ENCODE measurements at regions not wholly inside any gene's neighbourhood (a gene's known extent, or its start where the extent isn't known, plus 50 kb on each side); places are given as distances from the start of the nearest gene placed in this dataset.

DNA sequence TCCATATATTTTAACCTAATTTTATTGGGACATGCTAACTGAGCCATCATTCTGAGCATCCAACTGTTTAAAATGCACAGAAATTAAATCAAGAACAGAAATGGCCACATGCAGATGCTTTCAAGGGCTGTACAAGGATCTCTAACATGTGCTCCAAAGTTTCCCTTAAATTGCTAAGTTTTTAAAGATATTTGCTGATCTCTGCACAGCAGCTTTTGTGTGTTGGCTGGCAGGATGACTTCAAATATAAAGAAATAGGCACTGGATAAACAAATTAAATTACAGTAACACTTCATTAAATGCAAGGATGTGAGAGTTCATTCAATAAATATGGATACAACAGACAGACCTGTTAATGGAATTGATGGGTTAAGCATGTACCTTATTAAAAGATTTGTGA, 148.0 kb upstream of the MEOX2 start:
- Histone ChIP-seq H3K4me2 (ENCODE audit: low read length) (no peak overlapping the region), H3K36me3 (ENCODE audit: control insufficient read depth, low read length) (no peaks in the 10 kb centered on the region)
- TF ChIP-seq, protein P1, sequence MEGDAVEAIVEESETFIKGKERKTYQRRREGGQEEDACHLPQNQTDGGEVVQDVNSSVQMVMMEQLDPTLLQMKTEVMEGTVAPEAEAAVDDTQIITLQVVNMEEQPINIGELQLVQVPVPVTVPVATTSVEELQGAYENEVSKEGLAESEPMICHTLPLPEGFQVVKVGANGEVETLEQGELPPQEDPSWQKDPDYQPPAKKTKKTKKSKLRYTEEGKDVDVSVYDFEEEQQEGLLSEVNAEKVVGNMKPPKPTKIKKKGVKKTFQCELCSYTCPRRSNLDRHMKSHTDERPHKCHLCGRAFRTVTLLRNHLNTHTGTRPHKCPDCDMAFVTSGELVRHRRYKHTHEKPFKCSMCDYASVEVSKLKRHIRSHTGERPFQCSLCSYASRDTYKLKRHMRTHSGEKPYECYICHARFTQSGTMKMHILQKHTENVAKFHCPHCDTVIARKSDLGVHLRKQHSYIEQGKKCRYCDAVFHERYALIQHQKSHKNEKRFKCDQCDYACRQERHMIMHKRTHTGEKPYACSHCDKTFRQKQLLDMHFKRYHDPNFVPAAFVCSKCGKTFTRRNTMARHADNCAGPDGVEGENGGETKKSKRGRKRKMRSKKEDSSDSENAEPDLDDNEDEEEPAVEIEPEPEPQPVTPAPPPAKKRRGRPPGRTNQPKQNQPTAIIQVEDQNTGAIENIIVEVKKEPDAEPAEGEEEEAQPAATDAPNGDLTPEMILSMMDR (IDR thresholded peaks at IDR 0.05; ENCODE audit: low read depth, low read length, poor library complexity, severe bottlenecking), result no peak
- TF ChIP-seq EZH2phosphoT487 (IDR thresholded peaks at IDR 0.05; ENCODE audit: borderline replicate concordance, low read length), result no peak

DNA sequence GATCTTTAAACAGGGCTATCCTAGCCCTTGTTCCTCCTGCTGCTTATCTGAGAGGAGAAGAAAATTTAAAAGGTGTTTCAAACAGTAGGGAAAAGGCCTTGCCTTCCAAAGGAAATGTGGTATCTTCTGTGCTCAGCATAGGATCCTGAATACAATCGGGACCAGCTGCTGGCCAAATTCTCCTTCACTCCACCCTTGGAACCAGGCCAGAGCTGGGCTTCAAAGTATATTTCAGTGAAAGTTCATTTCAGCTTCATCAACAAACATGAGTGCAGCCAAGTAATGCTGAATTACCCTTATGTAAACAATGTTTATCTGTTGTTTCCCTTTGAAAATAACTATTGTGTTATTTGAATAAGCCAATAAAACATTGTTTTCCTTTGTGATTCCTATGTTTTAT, 146.5 kb upstream of the MEOX2 start:
- H3K9me2 ChIP-seq (replicated peaks; ENCODE audit: control insufficient read depth, low read length), result no peaks in the 10 kb centered on the region
- no peaks in the 10 kb centered on the region for H3K79me2 ChIP-seq (ENCODE audit: control insufficient read depth, low read length)
- H3K4me3 ChIP-seq (ENCODE audit: low read length), result no peak overlapping the region
- H3K36me3 ChIP-seq (ENCODE audit: control insufficient read depth, low read length), result no peaks in the 10 kb centered on the region
- H3K4me1 ChIP-seq (ENCODE audit: control insufficient read depth, low read length), result no peaks in the 10 kb centered on the region
- H3K9me3 ChIP-seq (ENCODE audit: control insufficient read depth, insufficient read depth, low read length), result no peaks in the 10 kb centered on the region
- H3K27ac ChIP-seq (ENCODE audit: low read depth, low read length), result no peak overlapping the region
- H3K27me3 ChIP-seq (ENCODE audit: control insufficient read depth, low read length), result no peaks in the 10 kb centered on the region
- no peaks in the 10 kb centered on the region for H4K20me1 ChIP-seq (ENCODE audit: control insufficient read depth, insufficient read depth, low read depth, low read length)
- H3F3A ChIP-seq (ENCODE audit: control insufficient read depth, insufficient read depth), result no peaks in the 10 kb centered on the region
- H3K4me2 ChIP-seq (ENCODE audit: low read length), result no peak overlapping the region
- TF ChIP-seq, protein P1 (IDR thresholded peaks at IDR 0.05; ENCODE audit: low read depth, low read length, poor library complexity, severe bottlenecking), result no peak
- TF ChIP-seq EZH2phosphoT487 (IDR thresholded peaks at IDR 0.05; ENCODE audit: borderline replicate concordance, low read length), result no peak

More for the DNA sequence above, 148.0 kb upstream of the MEOX2 start:
- Histone ChIP-seq H3K4me1 (ENCODE audit: control insufficient read depth, low read length) (peaks cover 3% of the 10 kb centered on the region; the same call in 1 of the 2 replicates), H3F3A (ENCODE audit: control insufficient read depth, insufficient read depth) (no peaks in the 10 kb centered on the region), H3K4me3 (ENCODE audit: low read length) (no peak overlapping the region), H4K20me1 (ENCODE audit: control insufficient read depth, insufficient read depth, low read depth, low read length) (no peaks in the 10 kb centered on the region), H3K27ac (ENCODE audit: low read depth, low read length) (no peak overlapping the region), H3K79me2 (ENCODE audit: control insufficient read depth, low read length) (no peaks in the 10 kb centered on the region), H3K9me2 (replicated peaks; ENCODE audit: control insufficient read depth, low read length) (no peaks in the 10 kb centered on the region), H3K9me3 (ENCODE audit: control insufficient read depth, insufficient read depth, low read length) (no peaks in the 10 kb centered on the region), H3K27me3 (ENCODE audit: control insufficient read depth, low read length) (no peaks in the 10 kb centered on the region)

DNA sequence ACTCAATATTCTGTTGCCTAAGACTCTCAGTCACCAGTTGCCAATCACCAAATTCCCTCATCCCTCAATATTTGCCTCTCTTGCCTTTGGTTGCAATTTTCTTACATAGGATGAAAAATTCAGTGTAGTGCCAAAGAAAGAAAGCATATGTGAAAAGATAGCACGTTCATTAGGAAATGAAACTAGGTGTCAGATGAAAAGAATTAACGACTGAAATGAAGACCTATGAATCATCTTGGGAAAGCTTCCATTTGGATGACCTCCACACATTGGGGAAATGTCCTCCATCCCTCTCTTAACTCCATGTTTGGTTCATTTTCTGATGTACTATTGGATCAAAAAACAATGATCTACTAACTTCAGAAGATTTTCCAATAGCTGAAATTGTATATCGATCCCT, 145.1 kb upstream of the MEOX2 start:
- Histone ChIP-seq H3K27ac (ENCODE audit: low read depth, low read length) (no peak overlapping the region), H3K9me3 (ENCODE audit: control insufficient read depth, insufficient read depth, low read length) (no peaks in the 10 kb centered on the region), H3K9me2 (replicated peaks; ENCODE audit: control insufficient read depth, low read length) (no peaks in the 10 kb centered on the region), H3K4me2 (ENCODE audit: low read length) (no peak overlapping the region), H3K36me3 (ENCODE audit: control insufficient read depth, low read length) (no peaks in the 10 kb centered on the region), H3K79me2 (ENCODE audit: control insufficient read depth, low read length) (no peaks in the 10 kb centered on the region), H3K27me3 (ENCODE audit: control insufficient read depth, low read length) (no peaks in the 10 kb centered on the region), H4K20me1 (ENCODE audit: control insufficient read depth, insufficient read depth, low read depth, low read length) (no peaks in the 10 kb centered on the region), H3F3A (ENCODE audit: control insufficient read depth, insufficient read depth) (no peaks in the 10 kb centered on the region), H3K4me3 (ENCODE audit: low read length) (no peak overlapping the region), H3K4me1 (ENCODE audit: control insufficient read depth, low read length) (no peaks in the 10 kb centered on the region)
- no peak for TF ChIP-seq EZH2phosphoT487 (IDR thresholded peaks at IDR 0.05; ENCODE audit: borderline replicate concordance, low read length)

DNA sequence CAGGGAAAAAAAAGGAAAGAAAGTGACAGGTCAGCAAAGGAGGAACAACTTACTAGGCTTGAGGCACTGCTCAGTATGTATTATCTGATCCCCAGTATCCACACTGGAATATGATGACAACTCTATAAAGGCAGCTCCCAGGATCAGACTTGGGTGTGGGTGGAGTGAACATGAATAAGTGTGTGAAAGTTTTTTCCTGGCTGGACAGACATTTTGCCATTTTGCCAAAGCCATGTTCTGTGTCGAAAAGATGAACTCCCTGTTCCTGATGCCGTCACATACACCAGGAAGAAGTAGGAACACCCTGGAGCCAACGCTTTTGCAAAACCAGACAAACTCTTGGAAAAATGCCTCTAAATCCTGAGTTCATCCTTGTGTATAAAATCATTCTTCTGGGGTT, 143.2 kb upstream of the MEOX2 start:
- H3F3A ChIP-seq (ENCODE audit: control insufficient read depth, insufficient read depth), result no peaks in the 10 kb centered on the region
- no peaks in the 10 kb centered on the region for H4K20me1 ChIP-seq (ENCODE audit: control insufficient read depth, insufficient read depth, low read depth, low read length)
- no peaks in the 10 kb centered on the region for H3K4me1 ChIP-seq (ENCODE audit: control insufficient read depth, low read length)
- H3K9me3 ChIP-seq (ENCODE audit: control insufficient read depth, insufficient read depth, low read length), result no peaks in the 10 kb centered on the region
- no peak overlapping the region for H3K4me3 ChIP-seq (ENCODE audit: low read length)
- no peaks in the 10 kb centered on the region for H3K79me2 ChIP-seq (ENCODE audit: control insufficient read depth, low read length)
- no peaks in the 10 kb centered on the region for H3K36me3 ChIP-seq (ENCODE audit: control insufficient read depth, low read length)
- H3K4me2 ChIP-seq (ENCODE audit: low read length), result no peak overlapping the region
- no peak overlapping the region for H3K27ac ChIP-seq (ENCODE audit: low read depth, low read length)
- TF ChIP-seq EZH2phosphoT487 (IDR thresholded peaks at IDR 0.05; ENCODE audit: borderline replicate concordance, low read length), result no peak
- TF ChIP-seq, protein P1 (IDR thresholded peaks at IDR 0.05; ENCODE audit: low read depth, low read length, poor library complexity, severe bottlenecking), result no peak
- H3K27me3 ChIP-seq (ENCODE audit: control insufficient read depth, low read length), result no peaks in the 10 kb centered on the region
- no peaks in the 10 kb centered on the region for H3K9me2 ChIP-seq (replicated peaks; ENCODE audit: control insufficient read depth, low read length)

Data from DOHH2 (cell line).